Chondrocyte (in vitro differentiated cells): ENCODE measurements at regions not wholly inside any gene's neighbourhood (a gene's known extent, or its start where the extent isn't known, plus 50 kb on each side); places are given as distances from the start of the nearest gene placed in this dataset.

ENCODE experiments used
- DNase-seq: peaks from one replicate; pipeline ENCODE4 v3.0.0; 2021; ENCODE audit warnings: mixed read lengths, low spot score
- H3K27ac Mint-ChIP-seq: one replicate; pipeline ENCODE4 v1.8.0; 2021; ENCODE audit warnings: mild to moderate bottlenecking, moderate library complexity, mixed read lengths; ENCODE audit not compliant: unreplicated experiment
- H3K27me3 Mint-ChIP-seq: 2 replicates; pipeline ENCODE4 v1.8.0; 2021; ENCODE audit warnings: low read depth, mixed read lengths
- H3K36me3 Mint-ChIP-seq: 2 replicates; pipeline ENCODE4 v1.8.0; 2021; ENCODE audit warnings: low read depth, mixed read lengths
- H3K4me1 Mint-ChIP-seq: 2 replicates; pipeline ENCODE4 v1.8.0; 2021; ENCODE audit warnings: low read depth, mild to moderate bottlenecking, mixed read lengths
- H3K4me3 Mint-ChIP-seq: one replicate; pipeline ENCODE4 v1.8.0; 2021; ENCODE audit warnings: mild to moderate bottlenecking, moderate library complexity, mixed read lengths; ENCODE audit not compliant: unreplicated experiment
- H3K9me3 Mint-ChIP-seq: 2 replicates; pipeline ENCODE4 v1.8.0; 2021; ENCODE audit warnings: low read depth, mixed read lengths
- CTCF ChIP-seq: fragments of 200-600 bp; sonication (generic); IDR thresholded peaks from 2 replicates; pipeline ENCODE4 v1.5.0; 2021; ENCODE audit warnings: antibody characterized with exemption, mild to moderate bottlenecking, moderate library complexity

DNA sequence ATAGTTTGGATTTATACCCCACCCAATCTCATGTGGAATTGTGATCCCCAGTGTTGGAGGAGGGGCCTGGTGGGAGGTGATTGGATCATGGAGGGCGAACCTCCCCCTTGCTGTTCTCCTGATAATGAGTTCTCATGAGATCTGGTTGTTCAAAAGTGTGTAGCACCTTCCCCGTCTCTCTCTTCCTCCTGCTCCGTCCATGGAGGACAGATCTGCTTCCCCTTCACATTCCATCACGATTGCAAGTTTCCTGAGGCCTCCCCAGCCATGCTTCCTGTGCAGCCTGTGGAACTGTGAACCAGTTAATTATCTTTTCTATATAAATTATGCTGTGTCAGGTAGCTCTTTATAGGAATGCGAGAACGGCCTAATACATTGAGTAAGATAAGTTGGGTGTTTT is 518.8 kb upstream of the LCORL start:
- no peak for TF ChIP-seq CTCF
- Mint-ChIP-seq H3K27ac (no peak overlapping the region), H3K27me3 (peaks cover 3% of the 10 kb centered on the region), H3K36me3 (no peaks in the 10 kb centered on the region), H3K4me3 (no peak overlapping the region), H3K4me1 (no peaks in the 10 kb centered on the region), H3K9me3 (no peaks in the 10 kb centered on the region)
- DNase-seq = no peak

GRCh38 chr4:18538121-18538520 is 516.6 kb upstream of the LCORL start:
- no peak overlapping the region for H3K4me3 Mint-ChIP-seq
- H3K27me3 Mint-ChIP-seq = no peaks in the 10 kb centered on the region
- H3K36me3 Mint-ChIP-seq = no peaks in the 10 kb centered on the region
- peaks cover 5% of the 10 kb centered on the region for H3K9me3 Mint-ChIP-seq
- no peak for TF ChIP-seq CTCF
- H3K27ac Mint-ChIP-seq = no peak overlapping the region
- DNase-seq = no peak
- H3K4me1 Mint-ChIP-seq = no peaks in the 10 kb centered on the region

- Mint-ChIP-seq H3K27me3 (no peaks in the 10 kb centered on the region), H3K27ac (no peak overlapping the region), H3K4me1 (no peaks in the 10 kb centered on the region), H3K9me3 (peaks cover 5% of the 10 kb centered on the region), H3K4me3 (no peak overlapping the region), H3K36me3 (no peaks in the 10 kb centered on the region)
- no peak for TF ChIP-seq CTCF
- DNase-seq = no peak
Measured at GRCh38 chr4:18536428-18536827, 514.9 kb upstream of the LCORL start.

DNA sequence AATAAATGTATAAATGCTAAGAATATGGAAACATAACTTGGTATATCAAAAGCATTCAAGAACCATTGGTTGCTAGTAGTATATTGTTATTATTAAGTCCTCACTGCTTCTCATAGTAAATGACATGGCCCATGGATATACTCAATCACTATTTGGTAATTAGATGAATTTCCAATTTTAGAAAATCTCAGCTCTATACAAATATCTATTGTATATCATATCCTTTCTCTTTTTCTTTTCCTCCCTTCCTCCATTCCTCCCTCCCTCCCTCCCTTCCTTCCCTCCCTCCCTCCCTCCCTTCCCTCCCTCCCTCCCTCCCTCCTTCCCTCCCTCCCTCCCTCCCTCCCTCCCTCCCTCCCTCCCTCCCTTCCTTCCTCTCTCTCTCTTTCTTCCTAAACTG is 514.4 kb upstream of the LCORL start:
- H3K27ac Mint-ChIP-seq = no peak overlapping the region
- no peaks in the 10 kb centered on the region for H3K4me1 Mint-ChIP-seq
- no peak overlapping the region for H3K4me3 Mint-ChIP-seq
- H3K9me3 Mint-ChIP-seq = peaks cover 5% of the 10 kb centered on the region
- H3K27me3 Mint-ChIP-seq = no peaks in the 10 kb centered on the region
- no peak for TF ChIP-seq CTCF
- DNase-seq = no peak
- no peaks in the 10 kb centered on the region for H3K36me3 Mint-ChIP-seq

DNA sequence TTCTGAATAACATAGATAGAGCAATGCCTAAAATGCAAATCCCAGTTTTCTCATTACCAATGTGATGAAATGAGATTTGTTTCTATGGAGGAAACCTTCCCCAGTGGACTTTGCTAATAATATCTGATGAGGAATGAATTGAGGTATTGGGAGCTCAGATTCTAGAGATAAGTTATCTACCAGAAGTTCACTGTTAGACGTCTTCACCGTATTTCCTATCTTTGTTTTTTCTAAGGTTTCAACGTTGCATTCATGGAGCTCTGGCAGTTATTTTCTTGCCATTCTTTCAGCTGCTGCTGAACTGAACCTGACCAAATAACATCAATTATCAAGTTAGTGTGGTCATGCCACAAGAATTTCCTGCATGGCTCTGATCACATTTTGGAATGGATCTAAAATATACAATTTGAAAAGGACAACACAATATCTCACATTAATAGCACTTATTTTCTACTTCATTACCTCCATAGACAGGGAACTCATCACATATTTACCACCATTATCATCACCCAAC is 511.8 kb upstream of the LCORL start:
- no peak for DNase-seq
- no peaks in the 10 kb centered on the region for H3K27me3 Mint-ChIP-seq
- no peak overlapping the region for H3K4me3 Mint-ChIP-seq
- no peak overlapping the region for H3K27ac Mint-ChIP-seq
- no peaks in the 10 kb centered on the region for H3K36me3 Mint-ChIP-seq
- no peak for TF ChIP-seq CTCF
- H3K4me1 Mint-ChIP-seq = no peaks in the 10 kb centered on the region
- peaks cover 5% of the 10 kb centered on the region for H3K9me3 Mint-ChIP-seq
